ENCODE measurements at regions not wholly inside any gene's neighbourhood (a gene's known extent, or its start where the extent isn't known, plus 50 kb on each side); places are given as distances from the start of the nearest gene placed in this dataset.

DNA sequence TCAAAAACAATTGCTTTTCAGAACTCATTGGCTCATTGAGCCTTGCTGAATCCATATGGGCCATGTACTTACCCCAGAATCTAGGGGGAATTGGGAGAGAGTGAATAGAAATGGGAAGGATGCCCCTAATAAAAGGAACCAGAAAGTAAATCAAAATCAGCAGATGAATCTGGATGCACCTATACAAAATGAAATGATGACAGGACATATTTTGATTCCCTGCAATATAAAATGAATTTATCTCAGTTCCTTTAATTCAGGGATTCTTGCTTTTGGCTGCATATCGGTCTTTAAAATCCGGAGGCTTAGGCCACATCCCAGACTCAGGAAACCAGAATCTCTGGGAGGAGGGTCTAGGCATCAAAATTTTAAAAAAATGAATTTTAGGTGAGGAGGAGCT, 107.7 kb upstream of the NEO1 start:
- H2AFZ ChIP-seq (ENCODE audit: low read depth, low read length), result no peak overlapping the region
- H3K36me3 ChIP-seq (ENCODE audit: insufficient read depth, low read length), result no peaks in the 10 kb centered on the region
- H3K27me3 ChIP-seq (ENCODE audit: insufficient read depth, low read length, poor library complexity), result no peaks in the 10 kb centered on the region
- no peaks in the 10 kb centered on the region for H4K20me1 ChIP-seq (ENCODE audit: insufficient read depth, low read length)
- no peak overlapping the region for H3K4me2 ChIP-seq (ENCODE audit: insufficient read depth, low read length)
- no peak overlapping the region for H3K4me3 ChIP-seq (ENCODE audit: low read depth in 1 of 2, low read length in 2 of 2)
- DNase-seq (no peak), ATAC-seq (ENCODE audit: insufficient read depth, low read depth) (no peak)
- no peak for TF ChIP-seq CTCF (IDR thresholded peaks at IDR 0.05; ENCODE audit: borderline replicate concordance, extremely low read depth, low read length, poor library complexity, severe bottlenecking)
- no peak for TF ChIP-seq EZH2 (IDR thresholded peaks at IDR 0.05; ENCODE audit: borderline replicate concordance, low read depth, low read length, severe bottlenecking)
- no peaks in the 10 kb centered on the region for H3K79me2 ChIP-seq (ENCODE audit: insufficient read depth, low read length)
- no peaks in the 10 kb centered on the region for H3K4me1 ChIP-seq (ENCODE audit: insufficient read depth, low read length)
- no peak overlapping the region for H3K9ac ChIP-seq (ENCODE audit: low read depth, low read length)
- peaks cover 7% of the 10 kb centered on the region for H3K9me3 ChIP-seq (ENCODE audit: insufficient read depth, low read length, severe bottlenecking)
- H3K27ac ChIP-seq (ENCODE audit: low read length), result no peak overlapping the region

DNA sequence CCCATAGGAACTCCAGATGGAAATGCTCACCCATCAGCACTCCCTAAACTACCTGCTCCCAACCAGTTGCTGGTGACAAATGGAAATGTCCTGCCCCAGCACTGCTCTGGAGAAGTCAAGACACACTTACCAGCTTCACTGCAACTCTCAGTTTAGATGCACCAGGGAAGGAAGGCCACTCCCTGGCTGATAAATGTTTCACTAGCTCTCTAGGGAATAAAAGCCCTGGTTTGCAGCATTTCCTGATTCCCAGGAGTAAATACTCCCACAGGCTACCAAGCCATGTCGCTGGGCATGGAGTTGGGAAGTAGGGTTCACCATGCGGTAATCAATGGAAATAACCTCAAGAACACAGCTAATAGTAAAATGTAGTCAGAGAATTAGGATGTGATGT, 112.0 kb upstream of the NEO1 start:
- no peak overlapping the region for H3K27ac ChIP-seq (ENCODE audit: low read length)
- H2AFZ ChIP-seq (ENCODE audit: low read depth, low read length), result no peak overlapping the region
- H3K36me3 ChIP-seq (ENCODE audit: insufficient read depth, low read length), result no peaks in the 10 kb centered on the region
- TF ChIP-seq CTCF (IDR thresholded peaks at IDR 0.05; ENCODE audit: borderline replicate concordance, extremely low read depth, low read length, poor library complexity, severe bottlenecking) (no peak), EZH2 (IDR thresholded peaks at IDR 0.05; ENCODE audit: borderline replicate concordance, low read depth, low read length, severe bottlenecking) (no peak)
- no peak overlapping the region for H3K9ac ChIP-seq (ENCODE audit: low read depth, low read length)
- DNase-seq, result no peak
- no peaks in the 10 kb centered on the region for H3K27me3 ChIP-seq (ENCODE audit: insufficient read depth, low read length, poor library complexity)
- no peaks in the 10 kb centered on the region for H3K79me2 ChIP-seq (ENCODE audit: insufficient read depth, low read length)
- H3K9me3 ChIP-seq (ENCODE audit: insufficient read depth, low read length, severe bottlenecking), result no peaks in the 10 kb centered on the region
- H4K20me1 ChIP-seq (ENCODE audit: insufficient read depth, low read length), result no peaks in the 10 kb centered on the region
- H3K4me3 ChIP-seq (ENCODE audit: low read depth in 1 of 2, low read length in 2 of 2), result no peak overlapping the region
- ATAC-seq (ENCODE audit: insufficient read depth, low read depth), result no peak
- no peak overlapping the region for H3K4me2 ChIP-seq (ENCODE audit: insufficient read depth, low read length)
- no peaks in the 10 kb centered on the region for H3K4me1 ChIP-seq (ENCODE audit: insufficient read depth, low read length)

DNA sequence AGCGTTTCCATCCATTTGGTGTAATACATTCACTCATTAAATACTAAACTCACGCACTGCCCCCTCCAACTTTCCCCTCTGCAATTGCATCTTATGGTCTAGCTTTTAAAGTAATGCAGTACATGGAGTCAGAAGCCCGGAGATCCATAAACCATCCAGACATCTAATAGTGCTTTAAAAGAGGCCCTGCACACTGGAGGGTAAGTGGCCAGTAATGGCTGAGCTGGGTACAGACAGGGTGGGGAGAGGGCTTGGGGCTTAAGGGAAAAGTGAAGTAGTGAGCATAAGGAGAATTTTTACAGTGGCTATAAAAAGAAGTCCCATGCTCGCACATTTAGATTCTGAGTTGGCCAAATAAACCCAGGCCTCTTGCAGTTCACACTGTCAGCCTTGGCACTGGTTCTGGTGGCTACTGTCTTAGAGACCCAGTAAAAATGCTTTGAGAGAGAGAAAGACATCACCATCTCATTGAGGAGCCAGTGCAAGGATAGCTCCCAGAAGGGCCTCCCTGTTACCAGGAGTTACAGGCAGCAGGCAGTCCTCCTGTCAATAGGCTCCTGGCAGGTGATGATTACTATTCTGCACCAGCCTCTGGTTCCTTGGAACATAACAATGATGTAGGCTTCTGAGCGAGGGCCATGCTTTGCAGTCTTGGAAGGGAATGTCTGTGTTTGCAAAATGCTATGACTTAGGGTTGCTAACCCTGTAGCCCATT, 112.6 kb upstream of the NEO1 start:
- no peaks in the 10 kb centered on the region for H4K20me1 ChIP-seq (ENCODE audit: insufficient read depth, low read length)
- no peak overlapping the region for H3K4me3 ChIP-seq (ENCODE audit: low read depth in 1 of 2, low read length in 2 of 2)
- no peaks in the 10 kb centered on the region for H3K4me1 ChIP-seq (ENCODE audit: insufficient read depth, low read length)
- H3K27me3 ChIP-seq (ENCODE audit: insufficient read depth, low read length, poor library complexity), result no peaks in the 10 kb centered on the region
- no peak overlapping the region for H3K9ac ChIP-seq (ENCODE audit: low read depth, low read length)
- no peak for DNase-seq
- TF ChIP-seq CTCF (IDR thresholded peaks at IDR 0.05; ENCODE audit: borderline replicate concordance, extremely low read depth, low read length, poor library complexity, severe bottlenecking) (no peak), EZH2 (IDR thresholded peaks at IDR 0.05; ENCODE audit: borderline replicate concordance, low read depth, low read length, severe bottlenecking) (no peak)
- H3K4me2 ChIP-seq (ENCODE audit: insufficient read depth, low read length), result no peak overlapping the region
- H3K9me3 ChIP-seq (ENCODE audit: insufficient read depth, low read length, severe bottlenecking), result no peaks in the 10 kb centered on the region
- no peak overlapping the region for H2AFZ ChIP-seq (ENCODE audit: low read depth, low read length)
- no peaks in the 10 kb centered on the region for H3K36me3 ChIP-seq (ENCODE audit: insufficient read depth, low read length)
- no peak overlapping the region for H3K27ac ChIP-seq (ENCODE audit: low read length)
- no peak for ATAC-seq (ENCODE audit: insufficient read depth, low read depth)
- no peaks in the 10 kb centered on the region for H3K79me2 ChIP-seq (ENCODE audit: insufficient read depth, low read length)
